H9 (cell line): ENCODE measurements at regions not wholly inside any gene's neighbourhood (a gene's known extent, or its start where the extent isn't known, plus 50 kb on each side); places are given as distances from the start of the nearest gene placed in this dataset.

Experiments used
- DNase-seq: peaks from one replicate; pipeline ENCODE4 v3.0.0-alpha.2; 2017
- H2AFZ ChIP-seq: one replicate; pipeline ENCODE4 v1.6.1; 2013; ENCODE audit warnings: mild to moderate bottlenecking, low read length, control low read depth, moderate library complexity
- H2AK5ac ChIP-seq: 2 replicates; pipeline ENCODE4 v1.6.1; 2013; ENCODE audit warnings: low read length, control low read depth, mixed read lengths; ENCODE audit not compliant: insufficient read length
- H2BK120ac ChIP-seq: one replicate; pipeline ENCODE4 v1.6.1; 2013; ENCODE audit warnings: low read depth, mild to moderate bottlenecking, low read length, control low read depth, inconsistent platforms; ENCODE audit not compliant: poor library complexity, severe bottlenecking
- H2BK12ac ChIP-seq: 2 replicates; pipeline ENCODE4 v1.6.1; 2013; ENCODE audit warnings: low read length, control low read depth, mixed read lengths, low read depth; ENCODE audit not compliant: insufficient read length
- H2BK15ac ChIP-seq: 2 replicates; pipeline ENCODE4 v1.6.1; 2013; ENCODE audit warnings: low read depth, low read length, control low read depth
- H2BK20ac ChIP-seq: one replicate; pipeline ENCODE4 v1.6.1; 2013; ENCODE audit warnings: low read depth, mild to moderate bottlenecking, low read length, control low read depth, inconsistent platforms; ENCODE audit not compliant: poor library complexity, severe bottlenecking
- H2BK5ac ChIP-seq: 2 replicates; pipeline ENCODE4 v1.6.1; 2013; ENCODE audit warnings: low read length, control low read depth, mixed read lengths; ENCODE audit not compliant: insufficient read length
- H3K14ac ChIP-seq: 2 replicates; pipeline ENCODE4 v1.6.1; 2013; ENCODE audit warnings: low read length, control low read depth; ENCODE audit not compliant: insufficient read depth
- H3K18ac ChIP-seq: 2 replicates; pipeline ENCODE4 v1.6.1; 2013; ENCODE audit warnings: low read depth, mild to moderate bottlenecking, mixed read lengths, low read length, control low read depth; ENCODE audit not compliant: insufficient read length
- H3K23ac ChIP-seq: 2 replicates; pipeline ENCODE4 v1.6.1; 2013; ENCODE audit warnings: low read length, control low read depth, mixed read lengths, low read depth; ENCODE audit not compliant: insufficient read length
- H3K23me2 ChIP-seq: 2 replicates; pipeline ENCODE4 v1.6.1; 2013; ENCODE audit warnings: low read depth, mild to moderate bottlenecking, mixed read lengths, low read length, control low read depth; ENCODE audit not compliant: insufficient read length, poor library complexity, severe bottlenecking
- H3K27ac ChIP-seq: 2 replicates; pipeline ENCODE4 v1.5.1; 2013; ENCODE audit warnings: low read length, control low read depth, mixed read lengths, low read depth; ENCODE audit not compliant: insufficient read length
- H3K27me3 ChIP-seq: 2 replicates; pipeline ENCODE4 v1.6.1; 2013; ENCODE audit warnings: low read length, control low read depth, inconsistent platforms; ENCODE audit not compliant: insufficient read depth
- H3K4ac ChIP-seq: 2 replicates; pipeline ENCODE4 v1.6.1; 2013; ENCODE audit warnings: low read depth, mild to moderate bottlenecking, control low read depth, inconsistent platforms, low read length, moderate library complexity
- H3K4me1 ChIP-seq: 2 replicates; pipeline ENCODE4 v1.6.1; 2013; ENCODE audit warnings: low read length, control low read depth, inconsistent platforms; ENCODE audit not compliant: insufficient read depth
- H3K4me2 ChIP-seq: 2 replicates; pipeline ENCODE4 v1.6.1; 2013; ENCODE audit warnings: low read length, control low read depth, mixed read lengths; ENCODE audit not compliant: insufficient read length, insufficient read depth
- H3K56ac ChIP-seq: 2 replicates; pipeline ENCODE4 v1.6.1; 2013; ENCODE audit warnings: low read depth, mild to moderate bottlenecking, mixed read lengths, low read length, control low read depth; ENCODE audit not compliant: insufficient read length
- H3K79me1 ChIP-seq: 2 replicates; pipeline ENCODE4 v1.6.1; 2013; ENCODE audit warnings: low read depth, mild to moderate bottlenecking, moderate library complexity, low read length, control low read depth, inconsistent platforms; ENCODE audit not compliant: insufficient read depth, poor library complexity, severe bottlenecking
- H3K79me2 ChIP-seq: 2 replicates; pipeline ENCODE4 v1.6.1; 2013; ENCODE audit warnings: low read length, control low read depth, inconsistent platforms; ENCODE audit not compliant: insufficient read depth
- H3K9ac ChIP-seq: 2 replicates; pipeline ENCODE4 v1.6.1; 2013; ENCODE audit warnings: low read length, control low read depth, mixed read lengths; ENCODE audit not compliant: insufficient read length; ENCODE audit errors: extremely low read depth
- H3K9me3 ChIP-seq: one replicate; pipeline ENCODE4 v1.6.1; 2013; ENCODE audit warnings: low read depth, low read length, inconsistent platforms; ENCODE audit not compliant: control insufficient read depth
- H3T11ph ChIP-seq: one replicate; pipeline ENCODE4 v1.6.1; 2013; ENCODE audit warnings: mild to moderate bottlenecking, low read length, control low read depth, inconsistent platforms
- H4K20me1 ChIP-seq: one replicate; pipeline ENCODE4 v1.6.1; 2013; ENCODE audit not compliant: control insufficient read depth, insufficient read length, insufficient read depth
- H4K5ac ChIP-seq: 2 replicates; pipeline ENCODE4 v1.6.1; 2013; ENCODE audit warnings: low read depth, mild to moderate bottlenecking, mixed read lengths, low read length, control low read depth; ENCODE audit not compliant: insufficient read length
- H4K8ac ChIP-seq: replicated peaks from 2 replicates; pipeline ENCODE4 v1.6.1; 2013; ENCODE audit warnings: low read length, control low read depth, mixed read lengths, low read depth; ENCODE audit not compliant: insufficient read length
- H4K91ac ChIP-seq: 2 replicates; pipeline ENCODE4 v1.6.1; 2013; ENCODE audit warnings: low read depth, mild to moderate bottlenecking, moderate library complexity, mixed read lengths, low read length, control low read depth; ENCODE audit not compliant: insufficient read length
- H3K27ac Mint-ChIP-seq, 3 experiments: 2 replicates in 2 of 3; 3 replicates in 1 of 3; pipeline ENCODE4 v1.8.0; 2020 to 2021; ENCODE audit warnings: mixed read lengths in 3 of 3, mild to moderate bottlenecking in 1 of 3, moderate library complexity in 1 of 3
- H3K27me3 Mint-ChIP-seq: 2 replicates; pipeline ENCODE4 v1.8.0; 2021; ENCODE audit warnings: low read depth, mild to moderate bottlenecking, moderate library complexity, mixed read lengths
- H3K36me3 Mint-ChIP-seq, 3 experiments: 2 replicates in 2 of 3; 3 replicates in 1 of 3; pipeline ENCODE4 v1.8.0; 2020 to 2021; ENCODE audit warnings: low read depth in 3 of 3, mixed read lengths in 3 of 3; ENCODE audit not compliant: insufficient read depth in 1 of 3
- H3K4me1 Mint-ChIP-seq, 2 experiments: 2 replicates each; pipeline ENCODE4 v1.8.0; 2020; ENCODE audit warnings: mixed read lengths in 2 of 2
- H3K4me3 Mint-ChIP-seq, 2 experiments: 2 replicates in 1 of 2; 3 replicates in 1 of 2; pipeline ENCODE4 v1.8.0; 2020 to 2021; ENCODE audit warnings: mild to moderate bottlenecking in 2 of 2, mixed read lengths in 2 of 2, moderate library complexity in 1 of 2
- H3K9me3 Mint-ChIP-seq, 2 experiments: 2 replicates in 1 of 2; 3 replicates in 1 of 2; pipeline ENCODE4 v1.8.0; 2020; ENCODE audit warnings: mild to moderate bottlenecking in 2 of 2, mixed read lengths in 2 of 2, moderate library complexity in 1 of 2
- WGBS: extraction: QIAGEN DNeasy Blood & Tissue Kit; methylation state at CpG from one replicate; pipeline ENCODE4 v1.1.7; 2013; ENCODE audit warnings: missing lambda C conversion rate, low lambda C conversion rate, mixed read lengths; ENCODE audit not compliant: insufficient read length; ENCODE audit errors: extremely low coverage; 5-methylcytosine and 5-hydroxymethylcytosine counted together
- TF ChIP-seq, protein P1 (sequence below): fragments of 200-600 bp; sonication (generic); conservative IDR thresholded peaks from 3 replicates; pipeline ENCODE4 v1.8.0; 2021; ENCODE audit warnings: antibody characterized with exemption, mild to moderate bottlenecking

DNA sequence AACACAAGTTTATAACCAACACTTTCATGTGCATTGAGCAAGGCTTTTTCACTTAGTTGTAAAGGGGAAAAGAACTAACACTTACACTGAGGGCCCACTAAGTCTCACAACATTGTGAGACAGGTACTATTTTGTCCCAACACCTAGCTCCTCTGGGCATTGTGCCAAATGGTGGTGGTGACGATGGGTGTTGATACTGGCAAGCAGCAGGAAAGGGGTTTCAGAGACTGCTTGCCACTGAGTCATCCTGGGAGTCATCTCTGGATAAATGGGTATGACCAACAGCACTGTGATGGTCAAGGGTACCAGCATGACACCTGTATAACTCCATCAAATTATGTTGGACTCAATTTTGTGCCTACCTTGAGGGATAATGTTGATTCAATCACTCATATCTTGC lies 138.8 kb upstream of the ITGA6 start:
- H3K4ac ChIP-seq: no peak overlapping the region
- H4K5ac ChIP-seq: no peak overlapping the region
- Mint-ChIP-seq H3K27me3 (peaks cover 6% of the 10 kb centered on the region), H3K9me3 (no peaks in the 10 kb centered on the region), H3K36me3 (peaks cover 0 to 5% (median 0%) of the 10 kb centered on the region in 3 experiments; a peak in 2 of 7 replicates), H3K4me3 (no peak overlapping the region), H3K4me1 (peaks cover 21 to 29% of the 10 kb centered on the region in 2 experiments), H3K27ac (no peak overlapping the region)
- H2AK5ac ChIP-seq: no peak overlapping the region
- H2BK5ac ChIP-seq: no peak overlapping the region
- H3K4me1 ChIP-seq: peaks cover 15% of the 10 kb centered on the region; the same call in 1 of the 2 replicates
- H4K20me1 ChIP-seq: no peaks in the 10 kb centered on the region
- no peak overlapping the region for H3K56ac ChIP-seq
- no peak overlapping the region for H3K4me2 ChIP-seq
- no peak overlapping the region for H3K18ac ChIP-seq
- H3K9me3 ChIP-seq: no peaks in the 10 kb centered on the region
- WGBS: no CpG with 5 or more reads among the region's 1 CpG
- H3K14ac ChIP-seq: no peak overlapping the region
- no peak overlapping the region for H2BK120ac ChIP-seq
- no peak overlapping the region for H3K27ac ChIP-seq
- no peak overlapping the region for H4K8ac ChIP-seq
- H3T11ph ChIP-seq: no peak overlapping the region
- no peaks in the 10 kb centered on the region for H3K23me2 ChIP-seq
- no peak overlapping the region for H2BK15ac ChIP-seq
- no peak overlapping the region for H2BK12ac ChIP-seq
- no peak overlapping the region for H3K23ac ChIP-seq
- TF ChIP-seq, protein P1, sequence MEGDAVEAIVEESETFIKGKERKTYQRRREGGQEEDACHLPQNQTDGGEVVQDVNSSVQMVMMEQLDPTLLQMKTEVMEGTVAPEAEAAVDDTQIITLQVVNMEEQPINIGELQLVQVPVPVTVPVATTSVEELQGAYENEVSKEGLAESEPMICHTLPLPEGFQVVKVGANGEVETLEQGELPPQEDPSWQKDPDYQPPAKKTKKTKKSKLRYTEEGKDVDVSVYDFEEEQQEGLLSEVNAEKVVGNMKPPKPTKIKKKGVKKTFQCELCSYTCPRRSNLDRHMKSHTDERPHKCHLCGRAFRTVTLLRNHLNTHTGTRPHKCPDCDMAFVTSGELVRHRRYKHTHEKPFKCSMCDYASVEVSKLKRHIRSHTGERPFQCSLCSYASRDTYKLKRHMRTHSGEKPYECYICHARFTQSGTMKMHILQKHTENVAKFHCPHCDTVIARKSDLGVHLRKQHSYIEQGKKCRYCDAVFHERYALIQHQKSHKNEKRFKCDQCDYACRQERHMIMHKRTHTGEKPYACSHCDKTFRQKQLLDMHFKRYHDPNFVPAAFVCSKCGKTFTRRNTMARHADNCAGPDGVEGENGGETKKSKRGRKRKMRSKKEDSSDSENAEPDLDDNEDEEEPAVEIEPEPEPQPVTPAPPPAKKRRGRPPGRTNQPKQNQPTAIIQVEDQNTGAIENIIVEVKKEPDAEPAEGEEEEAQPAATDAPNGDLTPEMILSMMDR: no peak
- no peak for DNase-seq
- H2BK20ac ChIP-seq: no peak overlapping the region
- no peak overlapping the region for H3K9ac ChIP-seq
- H4K91ac ChIP-seq: no peak overlapping the region
- no peaks in the 10 kb centered on the region for H3K79me1 ChIP-seq
- H2AFZ ChIP-seq: no peak overlapping the region
- H3K79me2 ChIP-seq: no peaks in the 10 kb centered on the region
- no peaks in the 10 kb centered on the region for H3K27me3 ChIP-seq
